ENCODE measurements at regions not wholly inside any gene's neighbourhood (a gene's known extent, or its start where the extent isn't known, plus 50 kb on each side); places are given as distances from the start of the nearest gene placed in this dataset.

DNA sequence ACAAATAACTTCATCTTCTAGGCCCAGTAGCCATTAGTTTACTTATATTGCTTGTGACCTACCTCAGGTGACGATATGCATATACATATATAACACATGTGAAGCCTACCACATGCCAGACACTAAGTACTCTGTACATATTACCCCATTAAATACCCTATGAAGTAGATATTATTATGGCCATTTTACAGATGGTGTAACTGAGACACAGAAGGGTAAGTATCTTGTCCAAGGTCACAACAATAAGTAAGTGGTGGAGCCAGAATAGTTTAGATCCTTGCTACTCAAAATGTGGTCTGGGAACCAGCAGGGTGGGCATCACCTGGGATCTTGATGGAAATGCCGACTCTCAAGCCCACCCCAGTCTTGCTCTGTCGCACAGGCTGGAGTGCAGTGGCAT is 78.1 kb upstream of the RAPGEF2 start:
- H3K79me2 ChIP-seq (ENCODE audit: control insufficient read depth, insufficient read depth, low read length) = no peaks in the 10 kb centered on the region
- 100% methylated on average over 2 of the region's 3 CpGs for WGBS (ENCODE audit: insufficient coverage)
- intact Hi-C loops (cut with micrococcal nuclease) = no loop called here
- ATAC-seq (ENCODE audit: low read depth) = no peak
- Mint-ChIP-seq H3K9me3 (ENCODE audit: insufficient read depth) (no peaks in the 10 kb centered on the region), H3K27me3 (peaks cover 17% of the 10 kb centered on the region), H3K4me1 (peaks cover 1% of the 10 kb centered on the region), H3K27ac (no peak overlapping the region), H3K4me3 (no peak overlapping the region)
- no peak overlapping the region for H3K9ac ChIP-seq (ENCODE audit: low read length)
- peaks cover 0 to under 1% (median 0%) of the 10 kb centered on the region in 4 experiments for H3K27me3 ChIP-seq (replicated peaks in 1 of 4; ENCODE audit: control extremely low read depth in 1 of 4, control insufficient read depth in 3 of 4, insufficient read depth in 4 of 4, low read length in 3 of 4)
- no peaks in the 10 kb centered on the region for H3K4me1 ChIP-seq (ENCODE audit: control insufficient read depth in 2 of 2, insufficient read depth in 2 of 2, low read length in 2 of 2)
- no peak overlapping the region for H3K4me3 ChIP-seq (ENCODE audit: control extremely low read depth in 1 of 5, extremely low read depth in 1 of 5, insufficient read depth in 1 of 5, low read depth in 2 of 5, low read length in 4 of 5)
- CTCF ChIA-PET = no interaction called here
- H4K20me1 ChIP-seq (ENCODE audit: control insufficient read depth, insufficient read depth, low read length, poor library complexity, severe bottlenecking) = no peaks in the 10 kb centered on the region
- POLR2A ChIA-PET = no interaction called here
- no peak overlapping the region for H3K4me2 ChIP-seq (replicated peaks; ENCODE audit: low read depth, low read length, poor library complexity, severe bottlenecking)
- no peaks in the 10 kb centered on the region for H3K36me3 ChIP-seq (replicated peaks in 1 of 2; ENCODE audit: control extremely low read depth in 1 of 2, control insufficient read depth in 1 of 2, extremely low read depth in 1 of 2, insufficient read depth in 2 of 2, low read length in 1 of 2)
- H3K27ac ChIP-seq (ENCODE audit: low read length in 2 of 2) = no peak overlapping the region
- H3K9me3 ChIP-seq (ENCODE audit: control extremely low read depth in 1 of 3, control insufficient read depth in 2 of 3, insufficient read depth in 1 of 3, low read length in 2 of 3) = no peaks in the 10 kb centered on the region
- no peak overlapping the region for H2AFZ ChIP-seq (ENCODE audit: insufficient read depth, low read depth, low read length, poor library complexity, severe bottlenecking)
- DNase-seq = no peak
- TF ChIP-seq, protein P1, sequence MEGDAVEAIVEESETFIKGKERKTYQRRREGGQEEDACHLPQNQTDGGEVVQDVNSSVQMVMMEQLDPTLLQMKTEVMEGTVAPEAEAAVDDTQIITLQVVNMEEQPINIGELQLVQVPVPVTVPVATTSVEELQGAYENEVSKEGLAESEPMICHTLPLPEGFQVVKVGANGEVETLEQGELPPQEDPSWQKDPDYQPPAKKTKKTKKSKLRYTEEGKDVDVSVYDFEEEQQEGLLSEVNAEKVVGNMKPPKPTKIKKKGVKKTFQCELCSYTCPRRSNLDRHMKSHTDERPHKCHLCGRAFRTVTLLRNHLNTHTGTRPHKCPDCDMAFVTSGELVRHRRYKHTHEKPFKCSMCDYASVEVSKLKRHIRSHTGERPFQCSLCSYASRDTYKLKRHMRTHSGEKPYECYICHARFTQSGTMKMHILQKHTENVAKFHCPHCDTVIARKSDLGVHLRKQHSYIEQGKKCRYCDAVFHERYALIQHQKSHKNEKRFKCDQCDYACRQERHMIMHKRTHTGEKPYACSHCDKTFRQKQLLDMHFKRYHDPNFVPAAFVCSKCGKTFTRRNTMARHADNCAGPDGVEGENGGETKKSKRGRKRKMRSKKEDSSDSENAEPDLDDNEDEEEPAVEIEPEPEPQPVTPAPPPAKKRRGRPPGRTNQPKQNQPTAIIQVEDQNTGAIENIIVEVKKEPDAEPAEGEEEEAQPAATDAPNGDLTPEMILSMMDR (IDR thresholded peaks at IDR 0.05) = no peak
- TF ChIP-seq EZH2 (IDR thresholded peaks at IDR 0.05; ENCODE audit: borderline replicate concordance, insufficient read depth, low read depth, low read length, poor library complexity, severe bottlenecking) = no peak

DNA sequence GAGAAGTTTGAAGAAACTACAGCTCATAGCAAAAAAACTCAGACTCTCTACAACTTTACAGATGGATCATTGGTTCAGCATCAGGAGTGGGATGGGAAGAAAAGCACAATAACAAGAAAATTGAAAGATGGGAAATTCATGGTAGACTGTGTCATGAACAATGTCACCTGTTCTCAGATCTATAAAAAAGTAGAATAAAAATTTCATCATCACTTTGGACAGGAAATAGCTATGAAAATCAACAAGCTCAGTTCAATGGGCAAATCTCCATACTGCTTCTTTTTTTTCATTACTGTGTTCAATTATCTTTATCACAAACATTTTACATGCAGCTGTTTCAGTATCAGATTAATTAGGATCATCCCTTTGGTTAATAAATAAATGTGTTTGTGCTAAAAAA is 76.5 kb upstream of the RAPGEF2 start:
- no peaks in the 10 kb centered on the region for H3K9me3 Mint-ChIP-seq (ENCODE audit: insufficient read depth)
- H3K36me3 ChIP-seq (replicated peaks in 1 of 2; ENCODE audit: control extremely low read depth in 1 of 2, control insufficient read depth in 1 of 2, extremely low read depth in 1 of 2, insufficient read depth in 2 of 2, low read length in 1 of 2) = no peaks in the 10 kb centered on the region
- ChIA-PET CTCF (interaction anchor here (1.2 kb wide), 3 partner anchors 11 to 176 kb away, joined by 3 read pairs; no protein-coding TSS in a partner anchor), POLR2A (no interaction called here)
- no peak overlapping the region for H3K4me3 Mint-ChIP-seq
- TF ChIP-seq EZH2 (IDR thresholded peaks at IDR 0.05; ENCODE audit: borderline replicate concordance, insufficient read depth, low read depth, low read length, poor library complexity, severe bottlenecking) = no peak
- TF ChIP-seq, protein P1 (IDR thresholded peaks at IDR 0.05) = no peak
- peaks cover 0 to 5% (median 0%) of the 10 kb centered on the region in 4 experiments for H3K27me3 ChIP-seq (replicated peaks in 1 of 4; ENCODE audit: control extremely low read depth in 1 of 4, control insufficient read depth in 3 of 4, insufficient read depth in 4 of 4, low read length in 3 of 4)
- H3K4me3 ChIP-seq (ENCODE audit: control extremely low read depth in 1 of 5, extremely low read depth in 1 of 5, insufficient read depth in 1 of 5, low read depth in 2 of 5, low read length in 4 of 5) = no peak overlapping the region
- H3K4me2 ChIP-seq (replicated peaks; ENCODE audit: low read depth, low read length, poor library complexity, severe bottlenecking) = no peak overlapping the region
- intact Hi-C loops (cut with micrococcal nuclease) = no loop called here
- no peaks in the 10 kb centered on the region for H4K20me1 ChIP-seq (ENCODE audit: control insufficient read depth, insufficient read depth, low read length, poor library complexity, severe bottlenecking)
- no peak overlapping the region for H3K27ac ChIP-seq (ENCODE audit: low read length in 2 of 2)
- H3K4me1 Mint-ChIP-seq = peaks cover 1% of the 10 kb centered on the region
- DNase-seq (no peak), ATAC-seq (ENCODE audit: low read depth) (no peak)
- H3K27me3 Mint-ChIP-seq = peaks cover 21% of the 10 kb centered on the region
- no peaks in the 10 kb centered on the region for H3K79me2 ChIP-seq (ENCODE audit: control insufficient read depth, insufficient read depth, low read length)
- no peak overlapping the region for H2AFZ ChIP-seq (ENCODE audit: insufficient read depth, low read depth, low read length, poor library complexity, severe bottlenecking)
- H3K27ac Mint-ChIP-seq = no peak overlapping the region
- H3K9ac ChIP-seq (ENCODE audit: low read length) = no peak overlapping the region
- H3K9me3 ChIP-seq (ENCODE audit: control extremely low read depth in 1 of 3, control insufficient read depth in 2 of 3, insufficient read depth in 1 of 3, low read length in 2 of 3) = no peaks in the 10 kb centered on the region
- H3K4me1 ChIP-seq (ENCODE audit: control insufficient read depth in 2 of 2, insufficient read depth in 2 of 2, low read length in 2 of 2) = no peaks in the 10 kb centered on the region

Data from B cell (primary cell).